Middle frontal gyrus (tissue), 1 donor: ENCODE measurements at regions not wholly inside any gene's neighbourhood (a gene's known extent, or its start where the extent isn't known, plus 50 kb on each side); places are given as distances from the start of the nearest gene placed in this dataset.
"Not testable (repeated sequence)": the region's sequence is repeated elsewhere in the genome, so short reads cannot be mapped to it uniquely, and the experiment has no call there.

Source experiments
- DNase-seq: peaks from one replicate; pipeline ENCODE4 v3.0.0-alpha.2; 2015; ENCODE audit warnings: low spot score; ENCODE audit errors: extremely low spot score

DNA sequence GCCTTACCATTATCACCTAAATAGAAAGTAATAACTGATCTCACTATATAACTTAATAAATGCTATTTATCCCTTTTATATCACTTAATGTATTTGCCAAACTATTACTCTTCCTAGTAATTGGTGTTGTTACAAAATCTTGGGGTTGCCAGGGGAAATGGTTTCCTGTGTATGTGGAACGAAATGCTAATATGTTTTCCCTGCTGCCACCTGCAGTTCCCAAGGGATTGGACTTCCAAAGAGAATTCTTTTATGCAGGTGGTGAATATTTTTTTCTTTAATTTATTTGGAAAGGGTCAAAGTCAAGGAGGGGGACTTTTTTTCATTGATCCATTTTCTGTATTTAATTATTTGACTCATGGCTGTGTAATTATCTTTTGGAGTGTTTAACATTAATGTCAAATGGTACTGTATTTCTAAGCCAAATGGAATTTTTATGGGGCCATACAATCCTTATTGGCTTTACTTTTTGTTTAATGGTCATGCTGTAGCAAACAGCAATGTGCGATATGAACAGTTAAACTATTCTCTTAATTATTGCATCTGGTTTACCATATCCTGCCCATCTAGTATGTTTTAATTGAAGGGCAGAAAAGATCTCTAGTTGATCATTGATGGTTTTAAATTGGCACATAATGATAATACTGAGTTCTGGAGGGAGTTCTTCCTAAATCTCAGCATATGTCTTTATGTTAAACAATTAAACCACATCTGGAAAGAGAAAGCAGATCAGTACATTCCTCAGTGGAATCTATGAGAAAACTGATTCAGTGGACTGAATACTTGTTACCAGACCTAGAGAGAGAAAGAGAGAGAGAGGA lies 486.3 kb downstream of the TTLL7 start:
- no peak for DNase-seq

DNA sequence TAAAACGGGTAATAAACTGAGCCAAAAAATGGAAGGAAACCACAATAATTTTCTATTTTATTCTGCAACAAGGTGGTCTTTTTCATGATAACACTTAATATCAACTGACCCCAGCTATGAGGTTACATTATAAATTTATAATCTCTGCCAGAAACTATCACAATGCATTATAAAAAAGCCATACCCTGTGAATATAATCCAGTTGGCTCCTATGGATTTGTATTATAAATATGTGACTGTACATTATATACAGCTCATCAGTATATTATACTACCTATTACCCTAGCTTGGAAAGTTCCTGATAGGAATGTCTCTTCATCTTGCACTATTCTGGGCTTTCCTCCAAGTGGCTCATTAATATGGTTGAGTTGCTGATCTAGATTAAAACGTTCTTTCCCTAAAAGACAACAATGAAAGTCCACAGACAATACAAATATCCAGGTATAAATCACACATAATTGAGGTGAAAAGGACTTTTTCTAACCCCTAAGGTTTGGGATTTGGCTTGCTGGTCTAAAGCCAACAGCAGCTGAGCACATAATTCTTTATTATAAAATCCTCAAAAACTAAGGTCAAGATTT lies 487.7 kb downstream of the TTLL7 start:
- DNase-seq: no peak

GRCh38 chr1:83509301-83509781 lies 489.6 kb downstream of the TTLL7 start:
- no peak for DNase-seq

GRCh38 chr1:83508485-83509151 lies 490.3 kb downstream of the TTLL7 start:
- DNase-seq: no peak

DNA sequence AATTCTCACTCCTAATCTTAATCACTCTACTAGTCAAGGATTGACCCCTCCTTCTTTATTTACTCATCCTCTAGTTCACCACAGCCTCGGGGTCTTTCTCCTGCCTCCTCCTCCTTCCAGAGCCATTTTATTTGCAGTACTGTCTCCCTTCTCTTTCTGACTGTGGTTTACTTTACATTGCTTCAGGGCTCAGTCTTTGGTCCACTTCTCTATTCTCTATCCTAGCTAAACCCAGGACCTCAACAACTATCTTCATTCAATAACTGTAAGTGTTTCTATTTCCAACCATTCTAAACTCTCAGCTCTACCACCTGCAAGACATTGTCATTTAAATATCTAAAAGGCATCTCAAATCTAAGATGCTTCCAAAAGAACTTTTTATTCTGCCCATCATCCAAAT lies 493.8 kb downstream of the TTLL7 start:
- DNase-seq: no peak

DNA sequence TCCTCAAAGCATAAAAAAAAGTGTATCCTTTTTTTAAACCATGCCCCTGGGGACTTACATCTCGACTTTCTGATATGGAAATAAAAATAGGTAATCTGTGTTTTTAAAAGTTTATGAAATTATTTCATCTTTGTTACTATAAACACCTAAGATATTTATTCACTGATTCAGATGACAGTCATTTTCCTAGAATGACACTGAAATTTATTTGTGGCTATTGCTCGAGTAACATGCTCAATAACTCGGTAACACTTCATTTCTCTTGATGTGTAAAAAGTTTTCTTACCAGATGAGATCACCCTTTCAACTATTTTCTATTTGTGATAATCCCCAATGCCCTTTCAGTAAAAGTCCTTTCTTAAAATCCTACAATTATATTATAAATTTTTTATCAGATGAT lies 495.8 kb downstream of the TTLL7 start:
- no peak for DNase-seq

GRCh38 chr1:83500987-83501591 lies 497.8 kb downstream of the TTLL7 start:
- no peak for DNase-seq

DNA sequence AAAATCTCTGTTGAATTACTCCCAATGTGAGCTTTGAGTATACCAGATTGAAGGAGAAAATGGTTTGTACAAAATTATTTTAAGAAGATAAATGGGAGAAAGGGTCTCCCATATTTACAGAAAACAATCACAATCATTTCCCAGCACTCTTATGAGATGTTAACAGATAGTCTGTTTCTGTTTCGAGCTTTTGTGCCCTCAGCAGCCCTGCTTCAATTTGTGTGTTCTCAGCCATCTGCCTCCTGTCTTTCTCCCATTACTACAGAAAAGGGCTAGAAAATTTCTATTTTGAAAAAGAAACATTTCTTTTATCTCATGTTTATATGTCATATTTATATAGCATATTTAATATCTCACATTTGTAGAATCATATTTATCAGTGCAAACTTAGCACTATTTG lies 498.4 kb downstream of the TTLL7 start:
- DNase-seq: no peak

DNA sequence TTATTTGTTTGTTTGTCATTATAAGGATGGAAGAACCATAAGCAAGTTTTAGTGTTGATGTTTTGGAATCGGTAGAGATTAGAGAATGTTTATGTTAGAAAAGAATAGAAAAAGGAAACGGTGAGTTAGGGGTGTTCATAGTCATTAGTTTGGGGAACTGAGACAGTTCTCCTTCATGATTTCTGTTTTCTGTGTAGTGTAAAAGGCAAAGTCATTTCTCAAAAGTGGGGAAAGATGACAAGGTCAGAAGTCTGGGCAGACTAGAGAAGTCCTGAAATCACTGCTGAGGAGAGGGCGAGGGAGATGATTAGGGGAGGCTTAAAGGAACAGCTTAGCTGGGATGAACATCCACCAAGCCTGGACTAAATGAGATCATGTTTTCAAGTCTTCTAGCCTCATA lies 498.9 kb downstream of the TTLL7 start:
- DNase-seq: no peak

- DNase-seq: no peak
Observed at GRCh38 chr1:83497563-83497962, 501.4 kb downstream of the TTLL7 start.

- DNase-seq: no peak
Observed at GRCh38 chr1:83495560-83495959, 503.4 kb downstream of the TTLL7 start.

GRCh38 chr1:83493633-83494032 lies 505.3 kb downstream of the TTLL7 start:
- no peak for DNase-seq

DNA sequence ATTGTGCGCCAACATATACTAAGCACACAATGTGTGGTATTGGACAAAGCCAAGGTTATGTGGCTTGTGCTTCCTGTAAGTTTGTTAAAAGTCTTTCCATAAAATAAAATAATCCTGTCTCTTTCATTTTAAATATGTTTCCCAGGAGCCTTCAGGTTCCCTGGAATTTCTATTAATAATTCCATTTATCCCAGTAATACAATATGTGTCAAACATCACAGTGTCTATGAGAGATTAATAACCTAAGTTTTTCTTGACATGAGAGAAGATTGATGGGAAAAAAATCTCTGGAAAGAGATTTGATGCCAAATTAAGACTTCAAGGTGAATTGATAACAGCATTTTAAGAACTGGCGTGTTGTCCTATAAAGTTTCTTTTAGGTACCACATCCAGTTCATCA lies 507.0 kb downstream of the TTLL7 start:
- DNase-seq: no peak

DNA sequence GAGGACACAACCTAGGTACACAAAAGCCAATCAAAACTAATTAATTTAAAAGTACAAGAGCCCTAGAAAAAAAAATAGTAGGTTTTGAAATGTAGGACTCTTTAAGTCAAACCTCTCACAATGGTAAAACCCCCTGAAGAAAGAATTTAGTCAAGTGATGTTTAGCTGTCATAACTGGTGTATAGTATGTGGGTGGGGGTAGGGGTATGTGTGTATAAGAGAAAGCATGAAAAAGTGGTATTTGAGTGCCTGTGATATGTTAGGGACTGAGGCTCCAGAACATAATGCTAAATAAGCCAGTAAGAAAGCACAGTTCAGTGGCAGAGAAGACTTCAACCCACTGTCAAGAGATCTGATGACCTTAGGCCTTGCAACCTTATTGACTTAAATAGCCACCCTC lies 507.9 kb downstream of the TTLL7 start:
- DNase-seq: no peak

DNA sequence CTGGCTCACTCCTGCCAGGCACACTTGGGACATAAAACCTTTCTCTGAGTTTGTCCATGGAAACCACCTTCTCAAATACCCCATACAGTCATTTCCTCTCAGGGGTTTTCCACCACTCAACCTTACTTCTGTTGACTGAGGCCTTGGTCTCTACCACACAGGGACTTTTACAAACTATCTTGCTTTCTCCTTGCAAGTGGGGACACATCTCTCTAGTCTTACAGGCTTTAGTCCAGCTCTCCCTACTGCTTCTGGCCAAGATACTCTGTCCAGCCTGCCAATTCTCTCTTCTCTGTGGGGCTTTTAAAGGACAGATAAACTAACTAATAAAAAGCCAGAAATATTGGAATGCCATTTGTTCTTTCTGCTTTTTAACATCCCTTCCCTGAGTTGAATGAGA lies 510.8 kb downstream of the TTLL7 start:
- DNase-seq: not testable (repeated sequence)

DNA sequence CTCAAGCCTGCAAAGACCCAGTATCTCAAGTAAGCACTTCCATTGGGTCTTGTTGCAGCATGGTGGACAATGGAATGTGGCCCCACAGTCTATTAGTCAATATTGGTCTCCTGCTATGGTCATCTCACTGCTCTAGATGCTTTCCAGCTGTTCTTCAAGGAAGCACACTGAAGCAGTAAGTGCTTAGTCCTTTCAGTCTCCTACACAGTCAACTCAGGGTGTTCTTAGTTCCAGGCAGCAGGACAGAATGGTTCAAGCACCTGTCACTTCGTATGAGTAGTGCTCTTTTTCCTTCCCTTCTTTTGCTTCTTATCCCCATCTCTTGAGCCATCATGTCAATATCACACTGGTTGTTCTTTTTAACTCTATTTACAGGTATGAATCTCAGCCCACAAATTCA lies 511.5 kb downstream of the TTLL7 start:
- DNase-seq: not testable (repeated sequence)

DNA sequence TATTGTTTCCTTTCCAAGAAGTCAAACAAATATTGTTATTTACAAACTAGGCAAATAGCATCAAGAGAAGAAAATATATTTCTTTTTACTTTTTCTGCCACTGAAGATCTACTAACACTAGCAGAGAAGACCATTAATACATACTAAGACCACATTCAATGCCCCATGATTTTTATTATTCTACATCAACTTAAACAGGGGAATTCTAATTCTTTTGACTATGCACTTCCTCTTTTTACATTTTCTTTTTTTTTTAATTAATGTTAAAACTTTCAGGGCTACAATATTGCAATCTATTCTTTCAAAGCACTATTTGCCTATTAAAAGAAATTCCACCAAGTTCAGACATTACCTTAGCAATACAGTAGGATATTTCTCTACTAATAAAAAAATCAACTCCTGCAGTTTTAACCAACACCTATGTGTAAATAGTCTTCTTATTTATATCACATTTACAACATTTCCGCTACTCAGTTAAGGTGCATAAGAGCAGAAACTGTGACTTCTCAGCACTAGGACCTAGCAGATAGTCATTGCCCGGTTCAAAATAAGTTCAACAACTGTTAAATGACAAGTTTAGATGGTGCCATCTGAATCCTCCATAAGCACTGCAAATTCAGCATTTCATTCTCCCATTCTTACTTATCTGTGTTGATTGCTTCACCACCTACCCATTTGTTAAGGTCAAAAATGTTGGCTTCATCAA lies 513.5 kb downstream of the TTLL7 start:
- DNase-seq: not testable (repeated sequence)

- DNase-seq: not testable (repeated sequence)
Observed at GRCh38 chr1:83481284-83481683, 517.6 kb downstream of the TTLL7 start.

GRCh38 chr1:83479591-83480239 lies 519.2 kb downstream of the TTLL7 start:
- DNase-seq: not testable (repeated sequence)

- DNase-seq: not testable (repeated sequence)
Observed at GRCh38 chr1:83478127-83478526, 520.8 kb downstream of the TTLL7 start.

DNA sequence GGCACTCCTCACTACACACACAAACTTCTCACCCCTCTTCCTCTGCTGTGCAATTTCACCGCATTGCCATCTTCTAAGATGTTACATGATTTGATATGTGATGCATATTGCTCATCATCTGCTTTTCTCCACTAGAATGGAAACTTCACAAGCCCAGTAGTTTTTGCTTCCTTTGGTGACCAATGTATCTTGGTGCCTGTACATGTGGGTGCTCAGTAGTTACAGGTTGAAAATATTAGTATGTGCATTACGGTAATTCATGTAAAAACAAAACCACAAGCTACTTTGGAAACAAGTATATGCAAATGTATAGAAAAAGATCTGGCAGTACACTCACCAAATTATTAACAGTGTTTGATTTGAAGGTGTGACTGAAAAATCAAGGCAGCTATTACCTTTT lies 522.4 kb downstream of the TTLL7 start:
- DNase-seq: not testable (repeated sequence)
